ENCODE measurements at regions not wholly inside any gene's neighbourhood (a gene's known extent, or its start where the extent isn't known, plus 50 kb on each side); places are given as distances from the start of the nearest gene placed in this dataset.

GRCh38 chr1:29515170-29515955, 279.0 kb downstream of the PTPRU start:
- H3K9me3 ChIP-seq (ENCODE audit: control insufficient read depth in 4 of 4, insufficient read depth in 3 of 4, low read length in 3 of 4) = no peaks in the 10 kb centered on the region
- no peak for ATAC-seq (ENCODE audit: insufficient read depth, low FRiP score)
- no peak overlapping the region for H3K27ac ChIP-seq (ENCODE audit: low read depth in 1 of 2, low read length in 1 of 2)
- H3K4me1 ChIP-seq (ENCODE audit: control insufficient read depth in 5 of 5, insufficient read depth in 5 of 5, low read length in 5 of 5) = no peaks in the 10 kb centered on the region
- TF ChIP-seq, protein P1, sequence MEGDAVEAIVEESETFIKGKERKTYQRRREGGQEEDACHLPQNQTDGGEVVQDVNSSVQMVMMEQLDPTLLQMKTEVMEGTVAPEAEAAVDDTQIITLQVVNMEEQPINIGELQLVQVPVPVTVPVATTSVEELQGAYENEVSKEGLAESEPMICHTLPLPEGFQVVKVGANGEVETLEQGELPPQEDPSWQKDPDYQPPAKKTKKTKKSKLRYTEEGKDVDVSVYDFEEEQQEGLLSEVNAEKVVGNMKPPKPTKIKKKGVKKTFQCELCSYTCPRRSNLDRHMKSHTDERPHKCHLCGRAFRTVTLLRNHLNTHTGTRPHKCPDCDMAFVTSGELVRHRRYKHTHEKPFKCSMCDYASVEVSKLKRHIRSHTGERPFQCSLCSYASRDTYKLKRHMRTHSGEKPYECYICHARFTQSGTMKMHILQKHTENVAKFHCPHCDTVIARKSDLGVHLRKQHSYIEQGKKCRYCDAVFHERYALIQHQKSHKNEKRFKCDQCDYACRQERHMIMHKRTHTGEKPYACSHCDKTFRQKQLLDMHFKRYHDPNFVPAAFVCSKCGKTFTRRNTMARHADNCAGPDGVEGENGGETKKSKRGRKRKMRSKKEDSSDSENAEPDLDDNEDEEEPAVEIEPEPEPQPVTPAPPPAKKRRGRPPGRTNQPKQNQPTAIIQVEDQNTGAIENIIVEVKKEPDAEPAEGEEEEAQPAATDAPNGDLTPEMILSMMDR (IDR thresholded peaks at IDR 0.05; ENCODE audit: control extremely low read depth, extremely low read depth) = no peak
- no peak for DNase-seq
- no peak overlapping the region for H3K4me3 ChIP-seq
- H3K36me3 ChIP-seq (ENCODE audit: control insufficient read depth in 4 of 4, insufficient read depth in 4 of 4, low read length in 4 of 4) = no peaks in the 10 kb centered on the region
- peaks cover 0 to 5% (median 2%) of the 10 kb centered on the region in 3 donors for H3K27me3 ChIP-seq (ENCODE audit: control insufficient read depth in 3 of 3, insufficient read depth in 3 of 3, low read length in 2 of 3)
- H3K9ac ChIP-seq (ENCODE audit: insufficient read depth in 1 of 2, low read length in 2 of 2) = no peak overlapping the region
- WGBS, 2 donors = 50 to 77% methylated on average over 7 of the region's 7 CpGs

DNA sequence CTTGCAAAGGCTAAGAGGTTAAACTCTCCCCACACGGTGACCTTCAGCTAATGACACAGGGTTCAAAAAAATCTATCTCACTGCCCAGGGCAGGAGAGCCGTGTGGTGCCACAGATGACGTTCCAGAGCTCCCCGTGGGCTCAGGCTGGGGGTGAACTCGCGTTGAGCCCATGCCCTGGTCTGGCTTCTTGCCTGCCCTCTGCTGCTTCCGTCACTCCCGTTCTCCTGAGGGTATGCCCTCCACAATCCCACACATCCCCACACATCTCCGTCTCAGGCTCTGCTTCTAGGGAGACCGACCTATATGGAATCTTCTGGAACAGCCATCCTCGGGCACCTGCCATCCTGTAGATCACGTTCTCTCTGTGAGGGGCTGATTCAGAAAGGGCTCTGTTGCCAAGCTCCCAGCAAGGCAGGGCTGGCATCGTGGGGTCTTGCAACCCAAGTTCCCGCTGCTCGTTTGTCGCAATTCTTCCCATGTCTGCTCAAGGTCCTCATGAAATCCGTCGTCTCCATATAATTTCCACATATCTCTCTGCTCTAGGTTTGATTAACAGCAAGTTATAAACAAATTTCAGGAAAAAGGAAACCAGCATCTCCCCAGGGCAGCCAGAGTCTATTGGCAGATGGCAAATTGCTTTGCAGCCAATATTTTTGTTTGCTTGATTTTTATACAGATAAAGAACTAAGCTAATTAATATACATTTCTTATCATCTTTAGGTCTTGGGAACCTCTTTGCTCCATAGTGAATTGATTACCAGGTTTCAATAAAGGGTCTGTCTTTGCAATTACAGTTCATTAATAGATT, 278.2 kb downstream of the PTPRU start:
- Histone ChIP-seq H3K36me3 (ENCODE audit: control insufficient read depth in 4 of 4, insufficient read depth in 4 of 4, low read length in 4 of 4) (no peaks in the 10 kb centered on the region), H3K4me3 (no peak overlapping the region)
- DNase-seq = no peak

GRCh38 chr1:29513357-29513756, 277.0 kb downstream of the PTPRU start:
- peak; percentile 53 for ATAC-seq (ENCODE audit: insufficient read depth, low FRiP score)
- no peak overlapping the region for H3K27ac ChIP-seq (ENCODE audit: low read depth in 1 of 2, low read length in 1 of 2)
- WGBS, 2 donors = 63 to 69% methylated on average over 5 of the region's 5 CpGs
- H3K4me1 ChIP-seq (ENCODE audit: control insufficient read depth in 5 of 5, insufficient read depth in 5 of 5, low read length in 5 of 5) = no peaks in the 10 kb centered on the region
- no peak overlapping the region for H3K9ac ChIP-seq (ENCODE audit: insufficient read depth in 1 of 2, low read length in 2 of 2)
- peaks cover 0 to 8% (median 0%) of the 10 kb centered on the region in 3 donors for H3K27me3 ChIP-seq (ENCODE audit: control insufficient read depth in 3 of 3, insufficient read depth in 3 of 3, low read length in 2 of 3)
- H3K9me3 ChIP-seq (ENCODE audit: control insufficient read depth in 4 of 4, insufficient read depth in 3 of 4, low read length in 3 of 4) = no peaks in the 10 kb centered on the region
- DNase-seq = peak; percentile 22 to 34 (median 23)
- TF ChIP-seq, protein P1 (IDR thresholded peaks at IDR 0.05; ENCODE audit: control extremely low read depth, extremely low read depth) = no peak
- no peak overlapping the region for H3K4me3 ChIP-seq
- no peaks in the 10 kb centered on the region for H3K36me3 ChIP-seq (ENCODE audit: control insufficient read depth in 4 of 4, insufficient read depth in 4 of 4, low read length in 4 of 4)

More for the DNA sequence above, 278.2 kb downstream of the PTPRU start:
- Histone ChIP-seq H3K27me3 (ENCODE audit: control insufficient read depth in 3 of 3, insufficient read depth in 3 of 3, low read length in 2 of 3) (peaks cover 0 to 5% (median 0%) of the 10 kb centered on the region in 3 donors), H3K4me1 (ENCODE audit: control insufficient read depth in 5 of 5, insufficient read depth in 5 of 5, low read length in 5 of 5) (no peaks in the 10 kb centered on the region), H3K27ac (ENCODE audit: low read depth in 1 of 2, low read length in 1 of 2) (no peak overlapping the region), H3K9me3 (ENCODE audit: control insufficient read depth in 4 of 4, insufficient read depth in 3 of 4, low read length in 3 of 4) (no peaks in the 10 kb centered on the region), H3K9ac (ENCODE audit: insufficient read depth in 1 of 2, low read length in 2 of 2) (no peak overlapping the region)
- ATAC-seq (ENCODE audit: insufficient read depth, low FRiP score) = no peak
- TF ChIP-seq, protein P1 (IDR thresholded peaks at IDR 0.05; ENCODE audit: control extremely low read depth, extremely low read depth) = no peak
- WGBS, 2 donors = 77 to 83% methylated on average over 18 of the region's 18 CpGs
